Mucosa of descending colon (tissue), 3 donors: ENCODE measurements at regions not wholly inside any gene's neighbourhood (a gene's known extent, or its start where the extent isn't known, plus 50 kb on each side); places are given as distances from the start of the nearest gene placed in this dataset.
"Not testable (repeated sequence)": the region's sequence is repeated elsewhere in the genome, so short reads cannot be mapped to it uniquely, and the experiment has no call there.

Source experiments
- ATAC-seq: fragments of 200-7000 bp; cut with Tn5 transposase; one replicate; pipeline ENCODE4 v1.9.1; 2020; ENCODE audit warnings: mild to moderate bottlenecking, moderate library complexity
- DNase-seq, 3 donors: peaks; one replicate each; pipeline ENCODE4 v3.0.0-alpha.2; 2020
- H3K36me3 ChIP-seq: fragments of 200-600 bp; one replicate; pipeline ENCODE4 v1.8.0; 2021; ENCODE audit warnings: low read depth, mild to moderate bottlenecking
- H3K4me1 ChIP-seq: fragments of 200-600 bp; one replicate; pipeline ENCODE4 v1.8.0; 2021; ENCODE audit warnings: low read depth, mild to moderate bottlenecking
- H3K4me3 ChIP-seq: fragments of 200-600 bp; one replicate; pipeline ENCODE4 v1.8.0; 2021; ENCODE audit warnings: mild to moderate bottlenecking
- H3K9me3 ChIP-seq: fragments of 200-600 bp; one replicate; pipeline ENCODE4 v1.8.0; 2021; ENCODE audit warnings: mild to moderate bottlenecking
- intact Hi-C, 2 donors: fragments of 100-400 bp; cut with DNase I in 1 of 2; cut with micrococcal nuclease in 1 of 2; formaldehyde crosslinking; loops; one replicate each; pipeline versions ENCODE4 v1.11.0 to v1.11.1; 2022; cut with DNase I, micrococcal nuclease
- TF ChIP-seq, protein P1 (sequence below): fragments of 200-600 bp; IDR thresholded peaks from one replicate; pipeline ENCODE4 v1.8.0; 2022; ENCODE audit warnings: antibody characterized with exemption, mild to moderate bottlenecking
- donor health status: DM: no; HTN: no; CAD: no; lungs with moderate emphysema.
- donor health status: DM: no; HTN: no; CAD: no.
- donor health status: DM: no; HTN: yes; CAD: no.

DNA sequence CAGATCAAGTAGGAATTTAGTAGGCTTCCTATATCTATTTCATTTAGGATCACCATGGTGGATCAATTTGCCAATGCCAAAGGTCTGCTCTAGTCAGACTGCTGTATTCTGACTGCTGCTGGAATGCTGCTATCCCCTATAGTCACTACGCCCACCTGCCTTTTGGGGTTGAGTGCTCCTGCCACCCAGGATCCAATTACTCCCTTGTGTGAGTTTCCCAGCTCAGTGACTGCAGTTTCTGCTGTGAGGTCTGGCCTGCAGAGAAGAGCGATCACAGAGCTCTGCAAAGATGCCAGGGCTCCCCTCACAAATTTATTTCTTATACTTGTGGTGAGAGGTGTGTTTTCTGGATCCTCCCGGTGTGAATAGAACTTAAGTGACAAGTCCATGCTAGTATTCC, 88.1 kb upstream of the FOXI2 start:
- intact Hi-C loops: no loop called here
- H3K4me3 ChIP-seq: no peak overlapping the region
- no peaks in the 10 kb centered on the region for H3K9me3 ChIP-seq
- no peak for DNase-seq
- ATAC-seq: no peak
- TF ChIP-seq, protein P1, sequence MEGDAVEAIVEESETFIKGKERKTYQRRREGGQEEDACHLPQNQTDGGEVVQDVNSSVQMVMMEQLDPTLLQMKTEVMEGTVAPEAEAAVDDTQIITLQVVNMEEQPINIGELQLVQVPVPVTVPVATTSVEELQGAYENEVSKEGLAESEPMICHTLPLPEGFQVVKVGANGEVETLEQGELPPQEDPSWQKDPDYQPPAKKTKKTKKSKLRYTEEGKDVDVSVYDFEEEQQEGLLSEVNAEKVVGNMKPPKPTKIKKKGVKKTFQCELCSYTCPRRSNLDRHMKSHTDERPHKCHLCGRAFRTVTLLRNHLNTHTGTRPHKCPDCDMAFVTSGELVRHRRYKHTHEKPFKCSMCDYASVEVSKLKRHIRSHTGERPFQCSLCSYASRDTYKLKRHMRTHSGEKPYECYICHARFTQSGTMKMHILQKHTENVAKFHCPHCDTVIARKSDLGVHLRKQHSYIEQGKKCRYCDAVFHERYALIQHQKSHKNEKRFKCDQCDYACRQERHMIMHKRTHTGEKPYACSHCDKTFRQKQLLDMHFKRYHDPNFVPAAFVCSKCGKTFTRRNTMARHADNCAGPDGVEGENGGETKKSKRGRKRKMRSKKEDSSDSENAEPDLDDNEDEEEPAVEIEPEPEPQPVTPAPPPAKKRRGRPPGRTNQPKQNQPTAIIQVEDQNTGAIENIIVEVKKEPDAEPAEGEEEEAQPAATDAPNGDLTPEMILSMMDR: no peak
- no peaks in the 10 kb centered on the region for H3K4me1 ChIP-seq
- H3K36me3 ChIP-seq: no peaks in the 10 kb centered on the region

DNA sequence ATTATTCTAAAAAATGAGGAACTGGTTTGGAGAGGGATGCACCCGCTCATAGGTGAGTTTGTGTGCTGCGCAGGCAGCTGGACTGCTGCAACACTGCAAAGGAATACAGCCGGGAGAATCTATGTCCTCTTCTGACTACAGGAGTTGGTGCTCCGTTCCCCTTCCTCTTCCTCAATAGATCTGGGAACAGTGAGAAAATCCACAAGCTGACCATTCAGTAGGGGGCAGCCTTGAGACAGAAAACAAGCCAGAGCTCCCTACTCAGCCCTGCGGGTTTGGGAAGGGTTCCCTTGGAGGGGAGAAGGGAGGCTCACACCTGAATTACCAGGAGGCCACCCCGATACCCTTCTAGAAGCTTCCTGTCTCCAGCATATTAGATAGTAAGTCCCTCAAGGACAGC, 87.3 kb upstream of the FOXI2 start:
- TF ChIP-seq, protein P1: no peak
- no peaks in the 10 kb centered on the region for H3K36me3 ChIP-seq
- intact Hi-C loops: no loop called here
- H3K4me3 ChIP-seq: no peak overlapping the region
- no peaks in the 10 kb centered on the region for H3K9me3 ChIP-seq
- ATAC-seq (no peak), DNase-seq (peak in 1 of 3 donors; percentile 25)
- H3K4me1 ChIP-seq: no peaks in the 10 kb centered on the region

DNA sequence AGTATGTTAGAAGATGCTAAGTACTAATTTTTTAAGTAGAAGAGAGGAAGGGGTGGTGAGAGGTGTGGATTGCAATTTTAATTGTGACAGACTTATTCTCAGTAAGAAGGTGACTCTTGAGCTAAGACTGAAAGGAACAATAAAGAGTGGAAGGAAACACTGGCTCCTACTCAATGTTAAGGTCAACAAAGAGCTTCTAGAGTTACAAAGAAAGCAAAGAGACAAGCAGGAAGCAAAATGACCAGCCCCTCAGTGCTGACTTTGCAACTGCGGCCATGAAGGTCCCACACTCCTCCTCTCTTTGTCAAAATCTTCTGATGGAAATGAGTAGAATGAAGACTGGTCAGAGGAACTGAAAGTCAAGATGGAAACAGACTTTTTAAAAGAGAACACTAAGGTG, 79.9 kb upstream of the FOXI2 start:
- Histone ChIP-seq H3K4me1 (no peaks in the 10 kb centered on the region), H3K9me3 (peaks cover 4% of the 10 kb centered on the region), H3K4me3 (no peak overlapping the region), H3K36me3 (no peaks in the 10 kb centered on the region)
- ATAC-seq (no peak), DNase-seq (no peak)
- intact Hi-C loops: no loop called here
- TF ChIP-seq, protein P1: no peak

DNA sequence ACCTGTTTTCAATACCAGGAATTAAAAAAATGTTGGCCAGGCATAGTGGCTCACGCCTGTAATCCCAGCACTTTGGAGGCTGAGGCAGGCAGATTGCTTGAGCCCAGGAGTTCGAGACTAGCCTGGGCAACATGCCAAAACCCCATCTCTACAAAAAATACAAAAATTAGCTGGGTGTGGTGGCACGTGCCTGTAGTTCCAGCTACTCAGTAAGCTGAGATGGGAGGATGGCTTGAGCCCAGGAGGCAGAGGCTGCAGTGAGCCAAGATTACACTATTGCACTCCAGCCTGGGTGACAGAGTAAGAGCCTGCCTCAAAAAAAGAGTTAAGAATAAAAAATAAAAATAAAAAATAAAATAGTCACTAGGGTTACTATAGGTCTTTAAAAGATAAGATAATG, 60.6 kb upstream of the FOXI2 start:
- H3K36me3 ChIP-seq, intact Hi-C loops, H3K9me3 ChIP-seq, ATAC-seq, H3K4me3 ChIP-seq, H3K4me1 ChIP-seq, DNase-seq: not testable (repeated sequence)

DNA sequence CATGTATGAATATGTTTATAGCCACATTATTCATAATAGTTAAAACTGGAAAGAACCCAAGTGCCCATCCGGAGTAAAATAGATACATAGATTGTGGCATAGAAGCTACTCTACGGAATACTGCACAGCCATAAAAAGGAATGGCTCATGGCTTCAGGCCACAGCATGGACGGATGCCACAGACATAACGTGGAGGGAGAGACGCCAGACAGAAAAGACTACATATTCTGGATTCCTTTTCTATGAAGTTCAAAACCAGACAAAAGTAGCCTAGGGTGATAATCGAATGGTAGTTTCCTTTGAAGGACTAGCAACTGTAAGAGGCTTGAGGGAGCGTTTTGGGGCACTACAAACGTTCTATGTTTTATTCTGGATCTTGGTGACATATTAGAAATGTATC, 58.9 kb upstream of the FOXI2 start:
- H3K4me3 ChIP-seq: no peak overlapping the region
- ATAC-seq (no peak), DNase-seq (no peak)
- no peaks in the 10 kb centered on the region for H3K4me1 ChIP-seq
- intact Hi-C loops: no loop called here
- no peaks in the 10 kb centered on the region for H3K36me3 ChIP-seq
- H3K9me3 ChIP-seq: no peaks in the 10 kb centered on the region
- TF ChIP-seq, protein P1: no peak

DNA sequence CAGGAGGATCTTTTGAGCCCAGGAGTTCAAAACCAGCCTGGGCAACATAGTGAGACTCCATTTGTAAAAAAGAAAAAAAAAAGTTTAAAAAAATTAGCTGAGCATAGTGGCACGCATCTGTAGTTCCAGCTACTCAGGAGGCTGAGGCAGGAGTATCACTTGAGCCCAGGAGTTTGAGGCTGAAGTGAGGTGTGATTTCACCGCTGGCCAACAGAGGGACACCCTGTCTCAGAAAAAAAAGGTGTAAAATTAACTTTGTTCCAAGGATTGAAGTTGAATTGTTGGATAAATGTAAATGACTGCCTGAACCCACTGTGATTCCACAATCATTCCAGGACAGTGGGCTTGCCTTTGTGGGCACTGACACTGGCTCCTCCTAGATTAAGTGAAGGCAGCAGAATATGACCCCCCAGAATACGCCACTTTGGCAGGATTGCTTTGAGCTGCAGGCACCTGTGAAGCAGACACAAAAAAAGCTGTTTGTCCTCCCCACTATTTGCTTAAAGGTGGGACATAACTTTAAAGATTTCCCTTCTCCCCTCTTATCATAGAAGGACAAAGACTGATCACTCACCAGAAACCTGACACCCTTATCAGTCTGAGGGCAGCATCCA, 57.2 kb upstream of the FOXI2 start:
- ATAC-seq: no peak
- no peaks in the 10 kb centered on the region for H3K9me3 ChIP-seq
- TF ChIP-seq, protein P1: no peak

More for the DNA sequence above, 57.2 kb upstream of the FOXI2 start:
- Histone ChIP-seq H3K36me3 (no peaks in the 10 kb centered on the region), H3K4me3 (no peak overlapping the region), H3K4me1 (no peaks in the 10 kb centered on the region)
- no peak for DNase-seq
- intact Hi-C loops: no loop called here
